ENCODE measurements at regions not wholly inside any gene's neighbourhood (a gene's known extent, or its start where the extent isn't known, plus 50 kb on each side); places are given as distances from the start of the nearest gene placed in this dataset.

- DNase-seq (no peak), ATAC-seq (ENCODE audit: low read depth) (no peak)
- Mint-ChIP-seq H3K27ac (no peak overlapping the region), H3K9me3 (peaks cover 5% of the 10 kb centered on the region), H3K4me3 (no peak overlapping the region), H3K27me3 (no peaks in the 10 kb centered on the region), H3K4me1 (peaks cover 4% of the 10 kb centered on the region), H3K36me3 (no peaks in the 10 kb centered on the region)
- POLR2A ChIA-PET = no interaction called here
These were observed 64.4 kb upstream of the HPGD start for GRCh38 chr4:174586651-174587050.

GRCh38 chr4:174583056-174583455 lies 60.8 kb upstream of the HPGD start:
- H3K4me3 Mint-ChIP-seq = no peak overlapping the region
- peaks cover 1% of the 10 kb centered on the region for H3K27me3 Mint-ChIP-seq

DNA sequence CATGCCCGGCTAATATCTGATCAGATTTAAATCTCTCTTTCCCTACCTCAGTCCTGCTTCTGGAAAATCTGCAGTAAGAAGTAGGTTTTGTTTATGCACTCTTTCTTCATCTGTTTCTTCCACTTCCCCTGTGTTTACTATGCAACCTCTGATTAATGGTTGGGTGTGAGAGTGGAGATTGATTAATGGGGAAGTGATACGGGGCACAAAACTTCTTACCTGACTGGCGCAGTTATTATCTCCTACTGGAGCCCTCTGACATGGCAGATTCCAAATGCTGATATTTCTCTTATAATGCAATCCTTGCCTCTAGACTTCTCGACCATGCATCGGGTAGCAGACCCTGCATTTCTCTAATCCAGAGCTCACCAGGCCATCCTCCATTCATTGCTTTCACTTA lies 60.2 kb upstream of the HPGD start:
- no peaks in the 10 kb centered on the region for H3K4me1 Mint-ChIP-seq
- peaks cover 4% of the 10 kb centered on the region for H3K9me3 Mint-ChIP-seq
- H3K27me3 Mint-ChIP-seq = peaks cover 1% of the 10 kb centered on the region
- no peaks in the 10 kb centered on the region for H3K36me3 Mint-ChIP-seq
- H3K4me3 Mint-ChIP-seq = no peak overlapping the region
- POLR2A ChIA-PET = no interaction called here
- H3K27ac Mint-ChIP-seq = no peak overlapping the region
- ATAC-seq (ENCODE audit: low read depth) = no peak
- DNase-seq = no peak

More at GRCh38 chr4:174583056-174583455, 60.8 kb upstream of the HPGD start:
- Mint-ChIP-seq H3K9me3 (peaks cover 5% of the 10 kb centered on the region), H3K4me1 (no peaks in the 10 kb centered on the region), H3K27ac (no peak overlapping the region), H3K36me3 (no peaks in the 10 kb centered on the region)
- no peak for DNase-seq
- no peak for ATAC-seq (ENCODE audit: low read depth)
- POLR2A ChIA-PET = no interaction called here

- Mint-ChIP-seq H3K27me3 (peaks cover 1% of the 10 kb centered on the region), H3K9me3 (peaks cover 4% of the 10 kb centered on the region), H3K27ac (no peak overlapping the region), H3K4me3 (no peak overlapping the region), H3K4me1 (no peaks in the 10 kb centered on the region), H3K36me3 (no peaks in the 10 kb centered on the region)
- no peak for DNase-seq
- no peak for ATAC-seq (ENCODE audit: low read depth)
- POLR2A ChIA-PET = interaction anchor here (0.6 kb wide), 1 partner anchor 47 kb away, joined by 3 read pairs; no protein-coding TSS in a partner anchor
These were observed 59.6 kb upstream of the HPGD start for GRCh38 chr4:174581901-174582300.

DNA sequence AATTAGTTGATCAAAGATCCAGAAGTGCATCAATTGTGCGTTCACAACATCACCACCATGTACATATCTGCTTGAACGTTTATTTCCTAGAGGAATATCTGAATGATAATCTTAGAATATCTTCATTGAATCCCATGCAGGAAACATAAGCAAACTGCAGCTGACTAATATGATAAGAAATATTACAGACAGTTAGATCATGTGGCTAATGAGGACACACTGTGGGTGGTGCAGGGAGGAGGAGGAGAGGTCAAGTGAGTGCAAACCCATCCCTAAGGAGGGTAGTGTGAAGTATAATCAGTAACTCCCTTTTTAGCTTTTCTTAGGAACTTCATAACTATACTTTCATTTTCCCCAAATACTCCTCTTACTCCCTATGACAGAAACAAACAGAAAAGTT lies 58.3 kb upstream of the HPGD start:
- Mint-ChIP-seq H3K4me3 (no peak overlapping the region), H3K36me3 (no peaks in the 10 kb centered on the region), H3K9me3 (peaks cover 4% of the 10 kb centered on the region), H3K27ac (no peak overlapping the region), H3K27me3 (peaks cover 1% of the 10 kb centered on the region), H3K4me1 (no peaks in the 10 kb centered on the region)
- ATAC-seq (ENCODE audit: low read depth) (no peak), DNase-seq (no peak)
- POLR2A ChIA-PET = no interaction called here

GRCh38 chr4:174579421-174579820 lies 57.1 kb upstream of the HPGD start:
- Mint-ChIP-seq H3K9me3 (peaks cover 4% of the 10 kb centered on the region), H3K27me3 (peaks cover 1% of the 10 kb centered on the region), H3K36me3 (no peaks in the 10 kb centered on the region), H3K4me1 (no peaks in the 10 kb centered on the region), H3K27ac (no peak overlapping the region), H3K4me3 (no peak overlapping the region)
- ATAC-seq (ENCODE audit: low read depth) (no peak), DNase-seq (no peak)
- POLR2A ChIA-PET = no interaction called here

DNA sequence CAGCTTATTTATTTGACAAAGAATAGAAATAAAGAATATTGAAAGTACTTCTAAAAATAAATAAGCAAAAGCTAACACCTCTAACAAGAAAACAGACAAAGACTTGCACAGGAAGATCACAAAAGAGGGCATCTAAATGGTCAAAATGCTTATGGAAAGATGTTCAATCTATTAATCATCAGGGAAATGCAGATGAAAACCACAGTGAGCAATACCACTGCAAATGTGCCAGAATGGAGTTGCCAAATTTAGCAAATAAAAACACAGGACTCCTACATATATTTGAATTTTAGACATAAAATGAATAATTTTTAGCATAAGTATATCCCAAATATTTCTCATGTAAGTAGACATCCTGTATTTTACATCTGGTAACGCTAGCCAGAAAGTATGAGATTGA lies 56.1 kb upstream of the HPGD start:
- no peak overlapping the region for H3K4me3 Mint-ChIP-seq
- H3K4me1 Mint-ChIP-seq = no peaks in the 10 kb centered on the region
- ATAC-seq (ENCODE audit: low read depth) (no peak), DNase-seq (no peak)
- no peak overlapping the region for H3K27ac Mint-ChIP-seq
- H3K27me3 Mint-ChIP-seq = peaks cover 1% of the 10 kb centered on the region
- H3K9me3 Mint-ChIP-seq = peaks cover 4% of the 10 kb centered on the region
- H3K36me3 Mint-ChIP-seq = no peaks in the 10 kb centered on the region
- POLR2A ChIA-PET = no interaction called here

GRCh38 chr4:174575436-174575835 lies 53.1 kb upstream of the HPGD start:
- Mint-ChIP-seq H3K4me3 (no peak overlapping the region), H3K4me1 (no peaks in the 10 kb centered on the region), H3K27me3 (no peaks in the 10 kb centered on the region), H3K36me3 (no peaks in the 10 kb centered on the region), H3K27ac (no peak overlapping the region), H3K9me3 (peaks cover 1% of the 10 kb centered on the region)
- DNase-seq (no peak), ATAC-seq (ENCODE audit: low read depth) (no peak)
- POLR2A ChIA-PET = no interaction called here

Measured in activated naive CD8-positive, alpha-beta T cell treated with anti-CD3 and anti-CD28 coated beads, Interleukin-2, amount 10 ng/mL, durations not matched to agents 7 days and 5 days (primary cell).